Prostate gland (tissue), 2 donors: ENCODE measurements at regions not wholly inside any gene's neighbourhood (a gene's known extent, or its start where the extent isn't known, plus 50 kb on each side); places are given as distances from the start of the nearest gene placed in this dataset.

ENCODE experiments used
- CTCF ChIP-seq, 4 experiments: fragments of 200-600 bp in 2 of 4; fragments of 450-650 bp in 2 of 4; sonication (generic) in 2 of 4; IDR thresholded peaks; 1 replicate in 3 of 4; 2 replicates in 1 of 4; pipeline ENCODE4 v1.5.1; 2016 to 2019; ENCODE audit warnings: antibody characterized with exemption in 4 of 4, mild to moderate bottlenecking in 2 of 4, moderate library complexity in 2 of 4
- POLR2A ChIP-seq: fragments of 450-650 bp; IDR thresholded peaks from one replicate; pipeline ENCODE4 v1.6.1; 2016; ENCODE audit warnings: antibody characterized with exemption, mild to moderate bottlenecking
- POLR2AphosphoS5 ChIP-seq: sonication (generic); formaldehyde crosslinking; IDR thresholded peaks from one replicate; pipeline ENCODE4 v1.6.1; 2017; ENCODE audit warnings: antibody characterized with exemption

DNA sequence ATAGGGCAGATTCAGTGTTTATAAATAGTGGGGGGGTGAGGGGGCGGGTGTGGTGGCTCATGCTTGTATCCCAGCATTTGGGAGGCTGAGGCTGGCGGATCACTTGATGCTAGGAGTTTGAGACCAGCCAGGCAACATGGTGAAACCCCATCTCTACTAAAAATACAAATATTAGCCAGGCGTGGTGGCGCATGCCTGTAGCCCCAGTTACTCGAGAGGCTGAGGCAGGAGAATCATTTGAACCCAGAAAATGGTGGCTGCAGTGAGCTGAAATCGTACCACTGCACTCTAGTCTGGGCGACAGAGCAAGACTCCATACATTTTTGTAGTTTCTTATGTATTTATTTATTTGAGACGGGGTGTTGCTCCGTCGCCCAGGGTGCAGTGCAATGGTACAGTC lies 109.0 kb upstream of the ZNF217 start:
- TF ChIP-seq CTCF (IDR thresholded peaks at IDR 0.05) (no peak), POLR2AphosphoS5 (no peak), POLR2A (no peak)
